Natural killer cell (primary cell): ENCODE measurements at regions not wholly inside any gene's neighbourhood (a gene's known extent, or its start where the extent isn't known, plus 50 kb on each side); places are given as distances from the start of the nearest gene placed in this dataset.

Experiments used
- ATAC-seq, 3 donors: fragments of 150-1000 bp in 2 of 3; fragments of 200-7000 bp in 1 of 3; cut with Tn5 transposase; 1 replicate in 1 of 3; 2 replicates in 2 of 3; pipeline ENCODE4 v1.10.0; 2021; ENCODE audit warnings: mild to moderate bottlenecking in 2 of 3, moderate library complexity in 2 of 3
- DNase-seq, 2 donors: peaks; one replicate each; pipeline versions ENCODE4 v3.0.0 to v3.0.0-alpha.2; 2013 to 2021; ENCODE audit warnings: mixed read lengths in 1 of 2
- H3K27ac ChIP-seq: one replicate; pipeline ENCODE4 v1.5.1; 2013; ENCODE audit warnings: mild to moderate bottlenecking, low read length
- H3K27me3 ChIP-seq: one replicate; pipeline ENCODE4 v1.6.1; 2013; ENCODE audit warnings: low read length; ENCODE audit not compliant: control insufficient read depth, insufficient read depth
- H3K36me3 ChIP-seq: one replicate; pipeline ENCODE4 v1.6.1; 2013; ENCODE audit warnings: low read length; ENCODE audit not compliant: control insufficient read depth, insufficient read depth
- H3K4me1 ChIP-seq: one replicate; pipeline ENCODE4 v1.6.1; 2013; ENCODE audit warnings: low read length; ENCODE audit not compliant: control insufficient read depth, insufficient read depth
- H3K4me3 ChIP-seq: one replicate; pipeline ENCODE4 v1.5.1; 2013; ENCODE audit warnings: low read length
- H3K9me3 ChIP-seq: one replicate; pipeline ENCODE4 v1.6.1; 2013; ENCODE audit warnings: low read length; ENCODE audit not compliant: control insufficient read depth, insufficient read depth
- H3K27ac Mint-ChIP-seq, 2 donors: one replicate each; pipeline ENCODE4 v1.8.0; 2022; ENCODE audit warnings: mild to moderate bottlenecking in 2 of 2, mixed read lengths in 2 of 2, moderate library complexity in 1 of 2
- H3K27me3 Mint-ChIP-seq, 2 donors: one replicate each; pipeline ENCODE4 v1.8.0; 2022; ENCODE audit warnings: low read depth in 2 of 2, mixed read lengths in 2 of 2
- H3K36me3 Mint-ChIP-seq: one replicate; pipeline ENCODE4 v1.8.0; 2022; ENCODE audit warnings: mixed read lengths
- H3K4me1 Mint-ChIP-seq, 2 donors: one replicate each; pipeline ENCODE4 v1.8.0; 2022; ENCODE audit warnings: mixed read lengths in 2 of 2
- H3K4me3 Mint-ChIP-seq: one replicate; pipeline ENCODE4 v1.8.0; 2022; ENCODE audit warnings: mild to moderate bottlenecking, moderate library complexity, mixed read lengths
- H3K9me3 Mint-ChIP-seq, 2 donors: one replicate each; pipeline ENCODE4 v1.8.0; 2022; ENCODE audit warnings: mixed read lengths in 2 of 2
- WGBS: methylation state at CpG from one replicate; pipeline ENCODE4 v1.1.7; 2013; ENCODE audit warnings: missing lambda C conversion rate; ENCODE audit not compliant: insufficient coverage; 5-methylcytosine and 5-hydroxymethylcytosine counted together
- intact Hi-C: fragments of 100-400 bp; cut with micrococcal nuclease; formaldehyde crosslinking; loops from one replicate; pipeline ENCODE4 v1.14.2; 2022
- TF ChIP-seq, protein P1 (sequence below): fragments of 200-600 bp; IDR thresholded peaks from one replicate; pipeline ENCODE4 v1.8.0; 2022; ENCODE audit warnings: antibody characterized with exemption

- TF ChIP-seq, protein P1, sequence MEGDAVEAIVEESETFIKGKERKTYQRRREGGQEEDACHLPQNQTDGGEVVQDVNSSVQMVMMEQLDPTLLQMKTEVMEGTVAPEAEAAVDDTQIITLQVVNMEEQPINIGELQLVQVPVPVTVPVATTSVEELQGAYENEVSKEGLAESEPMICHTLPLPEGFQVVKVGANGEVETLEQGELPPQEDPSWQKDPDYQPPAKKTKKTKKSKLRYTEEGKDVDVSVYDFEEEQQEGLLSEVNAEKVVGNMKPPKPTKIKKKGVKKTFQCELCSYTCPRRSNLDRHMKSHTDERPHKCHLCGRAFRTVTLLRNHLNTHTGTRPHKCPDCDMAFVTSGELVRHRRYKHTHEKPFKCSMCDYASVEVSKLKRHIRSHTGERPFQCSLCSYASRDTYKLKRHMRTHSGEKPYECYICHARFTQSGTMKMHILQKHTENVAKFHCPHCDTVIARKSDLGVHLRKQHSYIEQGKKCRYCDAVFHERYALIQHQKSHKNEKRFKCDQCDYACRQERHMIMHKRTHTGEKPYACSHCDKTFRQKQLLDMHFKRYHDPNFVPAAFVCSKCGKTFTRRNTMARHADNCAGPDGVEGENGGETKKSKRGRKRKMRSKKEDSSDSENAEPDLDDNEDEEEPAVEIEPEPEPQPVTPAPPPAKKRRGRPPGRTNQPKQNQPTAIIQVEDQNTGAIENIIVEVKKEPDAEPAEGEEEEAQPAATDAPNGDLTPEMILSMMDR = no peak
- Mint-ChIP-seq H3K9me3 (peaks cover 12 to 19% of the 10 kb centered on the region in 2 donors), H3K27ac (no peak overlapping the region), H3K4me3 (no peak overlapping the region), H3K27me3 (no peaks in the 10 kb centered on the region), H3K36me3 (no peaks in the 10 kb centered on the region), H3K4me1 (no peaks in the 10 kb centered on the region)
- ATAC-seq (no peak), DNase-seq (no peak)
- no peak overlapping the region for H3K4me3 ChIP-seq
- no peaks in the 10 kb centered on the region for H3K27me3 ChIP-seq
- 80% methylated on average over 1 of the region's 2 CpGs for WGBS
- no peaks in the 10 kb centered on the region for H3K36me3 ChIP-seq
- H3K9me3 ChIP-seq = no peaks in the 10 kb centered on the region
- intact Hi-C loops = no loop called here
- no peaks in the 10 kb centered on the region for H3K4me1 ChIP-seq
- no peak overlapping the region for H3K27ac ChIP-seq
Measured at GRCh38 chr2:59391896-59392295, 1150.8 kb upstream of the FANCL start.

DNA sequence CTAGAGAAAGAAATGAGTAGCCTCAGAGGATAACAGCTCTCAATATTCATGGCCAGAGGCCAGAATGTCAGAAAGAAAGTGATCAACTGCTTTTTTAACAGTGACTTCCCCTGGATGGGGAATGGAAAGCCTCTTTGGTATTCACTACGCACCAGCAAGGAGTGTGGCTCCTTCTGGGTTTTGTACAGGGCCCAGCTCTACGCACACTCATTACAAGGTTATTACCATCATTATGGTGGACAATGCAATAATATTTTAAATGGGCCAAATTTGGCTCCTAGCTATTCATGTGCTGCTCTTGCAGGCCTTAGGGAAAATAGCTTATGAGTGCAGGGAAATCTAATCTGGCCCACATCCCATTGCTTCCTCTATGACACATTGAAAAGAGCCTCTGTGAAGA lies 1149.5 kb upstream of the FANCL start:
- DNase-seq = no peak
- Mint-ChIP-seq H3K4me1 (no peaks in the 10 kb centered on the region), H3K27me3 (no peaks in the 10 kb centered on the region), H3K27ac (no peak overlapping the region), H3K36me3 (no peaks in the 10 kb centered on the region), H3K4me3 (no peak overlapping the region), H3K9me3 (peaks cover 11 to 15% of the 10 kb centered on the region in 2 donors)
- no peaks in the 10 kb centered on the region for H3K36me3 ChIP-seq
- TF ChIP-seq, protein P1 = no peak
- H3K4me1 ChIP-seq = no peaks in the 10 kb centered on the region
- ATAC-seq = no peak
- no peaks in the 10 kb centered on the region for H3K27me3 ChIP-seq
- H3K4me3 ChIP-seq = no peak overlapping the region
- intact Hi-C loops = no loop called here
- H3K9me3 ChIP-seq = no peaks in the 10 kb centered on the region
- no CpG with 5 or more reads among the region's 2 CpGs for WGBS
- no peak overlapping the region for H3K27ac ChIP-seq

DNA sequence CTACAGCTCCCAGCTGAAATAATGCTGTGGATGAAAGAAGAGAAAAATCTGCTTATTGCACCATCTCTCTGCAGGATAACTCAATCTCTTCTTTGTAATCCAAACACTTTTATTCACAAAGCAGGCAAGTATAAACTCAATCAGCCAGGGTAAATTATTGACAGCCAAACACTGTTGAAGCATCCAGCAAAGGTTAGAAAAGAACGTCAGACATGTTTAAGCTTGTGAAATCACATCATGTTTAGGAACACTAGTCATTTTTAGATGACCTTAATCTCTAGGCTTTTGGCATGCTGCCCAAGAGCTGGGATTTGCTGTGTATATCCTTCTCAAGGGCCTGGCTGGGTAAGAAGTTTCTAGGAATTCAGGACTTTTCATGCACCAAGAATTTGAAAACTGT lies 1148.1 kb upstream of the FANCL start:
- intact Hi-C loops = no loop called here
- H3K4me1 ChIP-seq = no peaks in the 10 kb centered on the region
- H3K36me3 ChIP-seq = no peaks in the 10 kb centered on the region
- no peak overlapping the region for H3K4me3 ChIP-seq
- ATAC-seq (no peak), DNase-seq (no peak)
- Mint-ChIP-seq H3K27me3 (no peaks in the 10 kb centered on the region), H3K4me3 (no peak overlapping the region), H3K4me1 (no peaks in the 10 kb centered on the region), H3K9me3 (peaks cover 11% of the 10 kb centered on the region in 2 donors), H3K36me3 (no peaks in the 10 kb centered on the region), H3K27ac (no peak overlapping the region)
- 70% methylated on average over 1 of the region's 1 CpG for WGBS
- no peaks in the 10 kb centered on the region for H3K27me3 ChIP-seq
- H3K27ac ChIP-seq = no peak overlapping the region
- no peaks in the 10 kb centered on the region for H3K9me3 ChIP-seq
- TF ChIP-seq, protein P1 = no peak

DNA sequence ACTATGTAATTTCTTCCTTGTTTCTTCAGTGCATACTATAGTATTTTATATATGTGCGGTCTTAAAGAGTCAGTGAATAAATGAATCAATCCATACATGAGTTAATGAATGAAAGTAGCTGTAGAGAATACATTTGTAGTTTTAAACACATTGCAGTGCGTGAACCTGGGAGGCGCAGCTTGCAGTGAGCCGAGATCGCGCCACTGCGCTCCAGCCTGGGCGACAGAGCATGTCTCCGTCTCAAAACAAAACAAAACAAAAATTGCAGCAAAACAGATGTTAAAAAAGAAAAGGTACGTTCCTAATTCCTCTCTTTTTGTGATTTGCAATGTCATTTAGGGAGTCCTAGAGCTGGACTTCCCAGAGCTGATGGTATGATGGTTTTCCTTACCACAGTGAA lies 1144.8 kb upstream of the FANCL start:
- no peaks in the 10 kb centered on the region for H3K4me1 ChIP-seq
- H3K9me3 ChIP-seq = no peaks in the 10 kb centered on the region
- H3K27me3 Mint-ChIP-seq = no peaks in the 10 kb centered on the region
- no peaks in the 10 kb centered on the region for H3K36me3 ChIP-seq
- no peak for ATAC-seq
- H3K9me3 Mint-ChIP-seq = peaks cover 3 to 6% of the 10 kb centered on the region in 2 donors
- no peak overlapping the region for H3K4me3 Mint-ChIP-seq
- H3K36me3 Mint-ChIP-seq = no peaks in the 10 kb centered on the region
- no peak overlapping the region for H3K27ac ChIP-seq
- intact Hi-C loops = no loop called here
- no peak for DNase-seq
- no peaks in the 10 kb centered on the region for H3K4me1 Mint-ChIP-seq
- TF ChIP-seq, protein P1 = no peak
- 93% methylated on average over 10 of the region's 10 CpGs for WGBS
- H3K27me3 ChIP-seq = no peaks in the 10 kb centered on the region
- H3K27ac Mint-ChIP-seq = no peak overlapping the region
- H3K4me3 ChIP-seq = no peak overlapping the region
